ENCODE measurements at regions not wholly inside any gene's neighbourhood (a gene's known extent, or its start where the extent isn't known, plus 50 kb on each side); places are given as distances from the start of the nearest gene placed in this dataset.

DNA sequence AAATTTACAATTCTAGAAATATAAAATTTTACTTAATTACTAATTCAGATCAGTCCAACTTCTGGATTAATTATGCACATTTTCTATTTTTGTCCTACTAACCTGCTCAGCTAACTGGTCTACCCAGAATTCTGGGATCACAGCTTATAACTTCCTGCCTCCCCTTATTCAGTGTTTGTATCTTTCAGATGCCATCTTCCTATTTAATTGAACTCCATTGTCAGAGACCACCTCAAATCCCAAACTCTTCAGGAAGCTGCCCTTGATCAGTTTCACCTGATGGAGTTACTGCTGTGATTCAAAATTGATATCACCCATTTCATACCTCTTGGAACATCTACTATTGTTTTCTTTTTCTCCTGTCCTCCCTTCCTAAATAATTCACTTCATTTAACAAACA, 259.2 kb downstream of the WDR11 start:
- TF ChIP-seq, protein P1, sequence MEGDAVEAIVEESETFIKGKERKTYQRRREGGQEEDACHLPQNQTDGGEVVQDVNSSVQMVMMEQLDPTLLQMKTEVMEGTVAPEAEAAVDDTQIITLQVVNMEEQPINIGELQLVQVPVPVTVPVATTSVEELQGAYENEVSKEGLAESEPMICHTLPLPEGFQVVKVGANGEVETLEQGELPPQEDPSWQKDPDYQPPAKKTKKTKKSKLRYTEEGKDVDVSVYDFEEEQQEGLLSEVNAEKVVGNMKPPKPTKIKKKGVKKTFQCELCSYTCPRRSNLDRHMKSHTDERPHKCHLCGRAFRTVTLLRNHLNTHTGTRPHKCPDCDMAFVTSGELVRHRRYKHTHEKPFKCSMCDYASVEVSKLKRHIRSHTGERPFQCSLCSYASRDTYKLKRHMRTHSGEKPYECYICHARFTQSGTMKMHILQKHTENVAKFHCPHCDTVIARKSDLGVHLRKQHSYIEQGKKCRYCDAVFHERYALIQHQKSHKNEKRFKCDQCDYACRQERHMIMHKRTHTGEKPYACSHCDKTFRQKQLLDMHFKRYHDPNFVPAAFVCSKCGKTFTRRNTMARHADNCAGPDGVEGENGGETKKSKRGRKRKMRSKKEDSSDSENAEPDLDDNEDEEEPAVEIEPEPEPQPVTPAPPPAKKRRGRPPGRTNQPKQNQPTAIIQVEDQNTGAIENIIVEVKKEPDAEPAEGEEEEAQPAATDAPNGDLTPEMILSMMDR (IDR thresholded peaks at IDR 0.05) = no peak
- no peak for TF ChIP-seq EZH2 (IDR thresholded peaks at IDR 0.05; ENCODE audit: borderline replicate concordance, insufficient read depth, low read depth, low read length, poor library complexity, severe bottlenecking)

Measured in B cell (primary cell).